GM21367 (cell line): ENCODE measurements at regions not wholly inside any gene's neighbourhood (a gene's known extent, or its start where the extent isn't known, plus 50 kb on each side); places are given as distances from the start of the nearest gene placed in this dataset.

Experiments
- ATAC-seq: cut with Tn5 transposase; IDR thresholded peaks from one replicate; pipeline ENCODE4 v1.9.1; 2021; ENCODE audit not compliant: unreplicated experiment

GRCh38 chr6:142679907-142680700 lies 264.9 kb downstream of the HIVEP2 start:
- no peak for ATAC-seq

GRCh38 chr6:142681099-142681498 lies 263.9 kb downstream of the HIVEP2 start:
- no peak for ATAC-seq

- ATAC-seq: no peak
Measured at GRCh38 chr6:142682985-142683384, 262.0 kb downstream of the HIVEP2 start.

- no peak for ATAC-seq
Measured at GRCh38 chr6:142683714-142684141, 261.2 kb downstream of the HIVEP2 start.

GRCh38 chr6:142684371-142684770 lies 260.6 kb downstream of the HIVEP2 start:
- ATAC-seq: no peak

- no peak for ATAC-seq
Measured at GRCh38 chr6:142685852-142686506, 259.0 kb downstream of the HIVEP2 start.

- ATAC-seq: no peak
Measured at GRCh38 chr6:142686507-142686887, 258.5 kb downstream of the HIVEP2 start.

- peak; percentile 71 for ATAC-seq
Measured at GRCh38 chr6:142692942-142693341, 252.0 kb downstream of the HIVEP2 start.

GRCh38 chr6:142693441-142693840 lies 251.5 kb downstream of the HIVEP2 start:
- no peak for ATAC-seq

- ATAC-seq: no peak
Measured at GRCh38 chr6:142694054-142694453, 250.9 kb downstream of the HIVEP2 start.

GRCh38 chr6:142695016-142695415 lies 250.0 kb downstream of the HIVEP2 start:
- no peak for ATAC-seq

- no peak for ATAC-seq
Measured at GRCh38 chr6:142696123-142697000, 248.6 kb downstream of the HIVEP2 start.

- no peak for ATAC-seq
Measured at GRCh38 chr6:142697001-142697335, 248.0 kb downstream of the HIVEP2 start.

GRCh38 chr6:142697922-142698321 lies 247.1 kb downstream of the HIVEP2 start:
- ATAC-seq: no peak

GRCh38 chr6:142698751-142699150 lies 246.2 kb downstream of the HIVEP2 start:
- no peak for ATAC-seq

GRCh38 chr6:142699391-142699790 lies 245.6 kb downstream of the HIVEP2 start:
- no peak for ATAC-seq

- ATAC-seq: peak; percentile 64
Measured at GRCh38 chr6:142700032-142700431, 244.9 kb downstream of the HIVEP2 start.

GRCh38 chr6:142700671-142701312 lies 244.2 kb downstream of the HIVEP2 start:
- ATAC-seq: no peak
